ENCODE measurements at regions not wholly inside any gene's neighbourhood (a gene's known extent, or its start where the extent isn't known, plus 50 kb on each side); places are given as distances from the start of the nearest gene placed in this dataset.

GRCh38 chr13:88176231-88176630 is 505.1 kb downstream of the SLITRK5 start:
- no peak overlapping the region for H3K4me3 ChIP-seq

GRCh38 chr13:88183440-88183839 is 512.3 kb downstream of the SLITRK5 start:
- no peaks in the 10 kb centered on the region for H3K27me3 ChIP-seq
- WGBS (ENCODE audit: insufficient coverage, low coverage, low lambda C conversion rate, missing lambda C conversion rate), result 55% methylated on average over 4 of the region's 4 CpGs
- H3K36me3 ChIP-seq, result no peaks in the 10 kb centered on the region
- intact Hi-C loops (cut with DNase I), result no loop called here
- ATAC-seq (no peak), DNase-seq (no peak)
- no peaks in the 10 kb centered on the region for H3K9me3 ChIP-seq
- H3K4me3 ChIP-seq, result no peak overlapping the region
- no peak overlapping the region for H3K27ac ChIP-seq
- H3K4me1 ChIP-seq, result no peaks in the 10 kb centered on the region
- TF ChIP-seq POLR2A (IDR thresholded peaks at IDR 0.05) (no peak), CTCF (IDR thresholded peaks at IDR 0.05) (no peak)

More at GRCh38 chr13:88176231-88176630, 505.1 kb downstream of the SLITRK5 start:
- H3K9me3 ChIP-seq, result no peaks in the 10 kb centered on the region
- intact Hi-C loops (cut with DNase I), result no loop called here
- no peak for ATAC-seq
- no peak for TF ChIP-seq POLR2A (IDR thresholded peaks at IDR 0.05)
- no peak for TF ChIP-seq CTCF (IDR thresholded peaks at IDR 0.05)
- H3K4me1 ChIP-seq, result no peaks in the 10 kb centered on the region
- DNase-seq, result no peak
- WGBS (ENCODE audit: insufficient coverage, low coverage, low lambda C conversion rate, missing lambda C conversion rate), result 56% methylated on average over 4 of the region's 4 CpGs
- no peaks in the 10 kb centered on the region for H3K36me3 ChIP-seq
- H3K27me3 ChIP-seq, result no peaks in the 10 kb centered on the region
- H3K27ac ChIP-seq, result no peak overlapping the region

- H3K36me3 ChIP-seq, result no peaks in the 10 kb centered on the region
- 63% methylated on average over 3 of the region's 3 CpGs for WGBS (ENCODE audit: insufficient coverage, low coverage, low lambda C conversion rate, missing lambda C conversion rate)
- no peak overlapping the region for H3K27ac ChIP-seq
- no peak for DNase-seq
- TF ChIP-seq CTCF (IDR thresholded peaks at IDR 0.05), result no peak
- TF ChIP-seq POLR2A (IDR thresholded peaks at IDR 0.05), result no peak
- no peak for ATAC-seq
- intact Hi-C loops (cut with DNase I), result no loop called here
- H3K9me3 ChIP-seq, result no peaks in the 10 kb centered on the region
- H3K27me3 ChIP-seq, result no peaks in the 10 kb centered on the region
- H3K4me1 ChIP-seq, result peaks cover 0 to 2% (median 0%) of the 10 kb centered on the region in 4 donors
- no peak overlapping the region for H3K4me3 ChIP-seq
These were observed 517.8 kb downstream of the SLITRK5 start for GRCh38 chr13:88188986-88189385.

GRCh38 chr13:88189728-88190127 is 518.6 kb downstream of the SLITRK5 start:
- intact Hi-C loops (cut with DNase I), result no loop called here
- Histone ChIP-seq H3K36me3 (no peaks in the 10 kb centered on the region), H3K9me3 (no peaks in the 10 kb centered on the region), H3K27me3 (no peaks in the 10 kb centered on the region), H3K4me1 (peaks cover 0 to 2% (median 0%) of the 10 kb centered on the region in 4 donors), H3K4me3 (no peak overlapping the region), H3K27ac (no peak overlapping the region)
- 45% methylated on average over 2 of the region's 2 CpGs for WGBS (ENCODE audit: insufficient coverage, low coverage, low lambda C conversion rate, missing lambda C conversion rate)
- ATAC-seq, result no peak
- no peak for TF ChIP-seq POLR2A (IDR thresholded peaks at IDR 0.05)
- TF ChIP-seq CTCF (IDR thresholded peaks at IDR 0.05), result no peak
- DNase-seq, result no peak

- WGBS (ENCODE audit: insufficient coverage, low coverage, low lambda C conversion rate, missing lambda C conversion rate), result 32% methylated on average over 3 of the region's 3 CpGs
- H3K36me3 ChIP-seq, result no peaks in the 10 kb centered on the region
- no peaks in the 10 kb centered on the region for H3K27me3 ChIP-seq
- H3K9me3 ChIP-seq, result no peaks in the 10 kb centered on the region
- DNase-seq (no peak), ATAC-seq (no peak)
- no peaks in the 10 kb centered on the region for H3K4me1 ChIP-seq
- H3K27ac ChIP-seq, result no peak overlapping the region
- intact Hi-C loops (cut with DNase I), result no loop called here
- no peak overlapping the region for H3K4me3 ChIP-seq
- no peak for TF ChIP-seq POLR2A (IDR thresholded peaks at IDR 0.05)
- TF ChIP-seq CTCF (IDR thresholded peaks at IDR 0.05), result no peak
These were observed 524.9 kb downstream of the SLITRK5 start for GRCh38 chr13:88196106-88196505.
